AG04449 (cell line): ENCODE measurements at regions not wholly inside any gene's neighbourhood (a gene's known extent, or its start where the extent isn't known, plus 50 kb on each side); places are given as distances from the start of the nearest gene placed in this dataset.
"Not testable (repeated sequence)": the region's sequence is repeated elsewhere in the genome, so short reads cannot be mapped to it uniquely, and the experiment has no call there.

ENCODE experiments used
- CTCF ChIA-PET: fragments of 350-600 bp; formaldehyde crosslinking; extraction: SDS; loops from one replicate; lab custom pipeline; 2021; ENCODE audit warnings: antibody characterized with exemption; lab: Yijun Ruan, JAX
- POLR2A ChIA-PET: fragments of 400-600, 350-600 bp; formaldehyde crosslinking; extraction: SDS; loops from one replicate; lab custom pipeline; 2020; ENCODE audit warnings: antibody characterized with exemption, inconsistent platforms; lab: Yijun Ruan, JAX
- DNase-seq: peaks from one replicate; pipeline ENCODE4 v3.0.0-alpha.2; 2010; ENCODE audit warnings: low read depth, low spot score
- H3K4me3 ChIP-seq: 2 replicates; pipeline ENCODE4 v1.5.1; 2011; ENCODE audit warnings: low read depth, mild to moderate bottlenecking, control low read depth, low read length
- CTCF ChIP-seq: IDR thresholded peaks from one replicate; pipeline ENCODE4 v1.5.1; 2011; ENCODE audit warnings: mild to moderate bottlenecking, moderate library complexity, low read length, control low read depth, inconsistent platforms; ENCODE audit not compliant: insufficient read depth; ENCODE audit errors: missing control alignments

- CTCF ChIA-PET = no interaction called here
- no peak for DNase-seq
- TF ChIP-seq CTCF = no peak
- POLR2A ChIA-PET = no interaction called here
- no peak overlapping the region for H3K4me3 ChIP-seq
These were observed 273.1 kb upstream of the PIK3R1 start for GRCh38 chr5:67942421-67942820.

GRCh38 chr5:67941614-67942401 is 273.7 kb upstream of the PIK3R1 start:
- no peak for TF ChIP-seq CTCF
- H3K4me3 ChIP-seq = no peak overlapping the region
- no peak for DNase-seq
- ChIA-PET POLR2A (no interaction called here), CTCF (no interaction called here)

- no peak for DNase-seq
- H3K4me3 ChIP-seq = no peak overlapping the region
- ChIA-PET CTCF (no interaction called here), POLR2A (no interaction called here)
- no peak for TF ChIP-seq CTCF
These were observed 279.5 kb upstream of the PIK3R1 start for GRCh38 chr5:67935908-67936566.

- no peak overlapping the region for H3K4me3 ChIP-seq
- no peak for TF ChIP-seq CTCF
- ChIA-PET CTCF (no interaction called here), POLR2A (no interaction called here)
- DNase-seq = no peak
These were observed 280.6 kb upstream of the PIK3R1 start for GRCh38 chr5:67934976-67935375.

- no peak for TF ChIP-seq CTCF
- H3K4me3 ChIP-seq = no peak overlapping the region
- ChIA-PET CTCF (no interaction called here), POLR2A (no interaction called here)
- DNase-seq = no peak
These were observed 290.0 kb upstream of the PIK3R1 start for GRCh38 chr5:67925511-67925910.

GRCh38 chr5:67921004-67921601 is 294.5 kb upstream of the PIK3R1 start:
- CTCF ChIA-PET = no interaction called here
- H3K4me3 ChIP-seq = no peak overlapping the region
- no peak for DNase-seq
- POLR2A ChIA-PET = no interaction called here
- no peak for TF ChIP-seq CTCF

GRCh38 chr5:67919532-67919931 is 296.0 kb upstream of the PIK3R1 start:
- CTCF ChIA-PET, H3K4me3 ChIP-seq, DNase-seq: not testable (repeated sequence)
- POLR2A ChIA-PET = interaction anchor here (0.5 kb wide), 1 partner anchor 15 kb away, joined by 3 read pairs; no protein-coding TSS in a partner anchor
